VCaP (cell line): ENCODE measurements at regions not wholly inside any gene's neighbourhood (a gene's known extent, or its start where the extent isn't known, plus 50 kb on each side); places are given as distances from the start of the nearest gene placed in this dataset.

ENCODE experiments used
- H3K27ac ChIP-seq: fragments of 450-650 bp; 2 replicates; pipeline ENCODE4 v1.5.1; 2017
- CTCF ChIP-seq: fragments of 450-650 bp; conservative IDR thresholded peaks from 2 replicates; pipeline ENCODE4 v1.5.1; 2017; ENCODE audit warnings: mild to moderate bottlenecking, moderate library complexity

- no peak for TF ChIP-seq CTCF
- no peak overlapping the region for H3K27ac ChIP-seq
Observed at GRCh38 chrY:19869715-19870114, 125.2 kb upstream of the KDM5D start.

GRCh38 chrY:19869281-19869680 is 124.8 kb upstream of the KDM5D start:
- TF ChIP-seq CTCF, result no peak
- H3K27ac ChIP-seq, result no peak overlapping the region

- no peak for TF ChIP-seq CTCF
- H3K27ac ChIP-seq, result no peak overlapping the region
Observed at GRCh38 chrY:19868647-19869046, 124.1 kb upstream of the KDM5D start.

- no peak for TF ChIP-seq CTCF
- H3K27ac ChIP-seq, result no peak overlapping the region
Observed at GRCh38 chrY:19856474-19857135, 112.1 kb upstream of the KDM5D start.

- no peak for TF ChIP-seq CTCF
- H3K27ac ChIP-seq, result no peak overlapping the region
Observed at GRCh38 chrY:19842972-19843371, 98.4 kb upstream of the KDM5D start.

- no peak overlapping the region for H3K27ac ChIP-seq
- no peak for TF ChIP-seq CTCF
Observed at GRCh38 chrY:19824136-19824535, 79.6 kb upstream of the KDM5D start.

- TF ChIP-seq CTCF, result no peak
- no peak overlapping the region for H3K27ac ChIP-seq
Observed at GRCh38 chrY:19818546-19818945, 74.0 kb upstream of the KDM5D start.
